Skin of body (tissue), 1 donor: ENCODE measurements at regions not wholly inside any gene's neighbourhood (a gene's known extent, or its start where the extent isn't known, plus 50 kb on each side); places are given as distances from the start of the nearest gene placed in this dataset.

Experiments used
- DNase-seq: peaks from one replicate; lab custom pipeline; 2025; lab: John Stamatoyannopoulos, UW

GRCh38 chr10:10819206-10819856 lies 198.3 kb upstream of the CELF2 start:
- no peak for DNase-seq

GRCh38 chr10:10821926-10822325 lies 195.7 kb upstream of the CELF2 start:
- no peak for DNase-seq

- peak; percentile 86 for DNase-seq
Observed at GRCh38 chr10:10824591-10825148, 193.0 kb upstream of the CELF2 start.

- no peak for DNase-seq
Observed at GRCh38 chr10:10826125-10826524, 191.5 kb upstream of the CELF2 start.

- DNase-seq = no peak
Observed at GRCh38 chr10:10828623-10829022, 189.0 kb upstream of the CELF2 start.

GRCh38 chr10:10829576-10829975 lies 188.1 kb upstream of the CELF2 start:
- DNase-seq = no peak

GRCh38 chr10:10830293-10830986 lies 187.2 kb upstream of the CELF2 start:
- peak; percentile 88 for DNase-seq

GRCh38 chr10:10831085-10831484 lies 186.6 kb upstream of the CELF2 start:
- no peak for DNase-seq

GRCh38 chr10:10833955-10834354 lies 183.7 kb upstream of the CELF2 start:
- DNase-seq = no peak

- no peak for DNase-seq
Observed at GRCh38 chr10:10844251-10844650, 173.4 kb upstream of the CELF2 start.

- DNase-seq = peak; percentile 52
Observed at GRCh38 chr10:10845185-10845584, 172.5 kb upstream of the CELF2 start.

- no peak for DNase-seq
Observed at GRCh38 chr10:10845826-10846503, 171.7 kb upstream of the CELF2 start.

- no peak for DNase-seq
Observed at GRCh38 chr10:10846504-10846900, 171.2 kb upstream of the CELF2 start.

- no peak for DNase-seq
Observed at GRCh38 chr10:10847387-10847786, 170.3 kb upstream of the CELF2 start.

GRCh38 chr10:10848488-10849111 lies 169.1 kb upstream of the CELF2 start:
- no peak for DNase-seq

GRCh38 chr10:10849306-10849705 lies 168.4 kb upstream of the CELF2 start:
- DNase-seq = no peak

- DNase-seq = peak; percentile 66
Observed at GRCh38 chr10:10850214-10850613, 167.5 kb upstream of the CELF2 start.

- no peak for DNase-seq
Observed at GRCh38 chr10:10852464-10852863, 165.2 kb upstream of the CELF2 start.

GRCh38 chr10:10853954-10854353 lies 163.7 kb upstream of the CELF2 start:
- no peak for DNase-seq

- DNase-seq = no peak
Observed at GRCh38 chr10:10854725-10855124, 162.9 kb upstream of the CELF2 start.

- no peak for DNase-seq
Observed at GRCh38 chr10:10855151-10855581, 162.5 kb upstream of the CELF2 start.

- no peak for DNase-seq
Observed at GRCh38 chr10:10860455-10860976, 157.2 kb upstream of the CELF2 start.
